Mucosa of rectum (tissue), 2 donors: ENCODE measurements at regions not wholly inside any gene's neighbourhood (a gene's known extent, or its start where the extent isn't known, plus 50 kb on each side); places are given as distances from the start of the nearest gene placed in this dataset.

ENCODE experiments used
- H3K27ac ChIP-seq, 2 donors: one replicate each; pipeline ENCODE4 v1.7.0; 2013; ENCODE audit warnings: inconsistent platforms in 2 of 2, low read depth in 2 of 2, low read length in 2 of 2
- H3K27me3 ChIP-seq, 2 donors: one replicate each; pipeline ENCODE4 v1.7.0; 2013; ENCODE audit warnings: low read length in 2 of 2; ENCODE audit not compliant: control insufficient read depth in 2 of 2, insufficient read depth in 2 of 2
- H3K36me3 ChIP-seq, 2 donors: one replicate each; pipeline ENCODE4 v1.7.0; 2013; ENCODE audit warnings: low read length in 2 of 2; ENCODE audit not compliant: control insufficient read depth in 2 of 2, insufficient read depth in 2 of 2
- H3K4me1 ChIP-seq, 2 donors: one replicate each; pipeline ENCODE4 v1.7.0; 2013; ENCODE audit warnings: low read length in 2 of 2, mild to moderate bottlenecking in 1 of 2; ENCODE audit not compliant: control insufficient read depth in 2 of 2, insufficient read depth in 2 of 2
- H3K4me3 ChIP-seq, 2 donors: one replicate each; pipeline ENCODE4 v1.7.0; 2013; ENCODE audit warnings: low read length in 2 of 2
- H3K9ac ChIP-seq, 2 donors: one replicate each; pipeline ENCODE4 v1.7.0; 2013; ENCODE audit warnings: low read length in 2 of 2, low read depth in 1 of 2, mild to moderate bottlenecking in 1 of 2
- H3K9me3 ChIP-seq, 2 donors: one replicate each; pipeline ENCODE4 v1.7.0; 2013; ENCODE audit warnings: low read length in 2 of 2; ENCODE audit not compliant: control insufficient read depth in 2 of 2
- donor health status: healthy.
- donor health status: Normal muscosa, but diverticular disease.

DNA sequence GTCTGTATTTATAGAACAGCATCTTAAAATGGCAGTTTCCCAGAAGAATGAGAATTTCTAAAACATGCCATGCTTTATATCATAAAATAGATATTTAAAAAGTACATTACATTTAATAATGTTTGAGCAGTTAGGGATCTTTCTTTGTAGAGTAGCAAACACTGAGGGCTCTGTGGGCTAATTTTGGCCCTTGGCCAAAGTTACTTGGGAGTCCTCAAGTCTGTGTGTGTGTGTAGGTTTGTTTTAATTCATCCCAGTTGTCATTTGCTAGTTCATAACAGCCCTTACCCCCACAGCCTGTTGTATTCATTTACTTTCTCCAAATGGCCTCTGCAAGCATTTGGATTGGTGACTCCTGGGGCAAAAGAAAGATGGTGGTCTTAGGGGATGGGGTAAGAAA lies 576.4 kb upstream of the SGCD start:
- Histone ChIP-seq H3K4me3 (no peak overlapping the region), H3K27ac (no peak overlapping the region), H3K27me3 (peaks cover 0 to 2% of the 10 kb centered on the region in 2 donors), H3K4me1 (no peaks in the 10 kb centered on the region), H3K36me3 (no peaks in the 10 kb centered on the region), H3K9me3 (no peaks in the 10 kb centered on the region), H3K9ac (no peak overlapping the region)

DNA sequence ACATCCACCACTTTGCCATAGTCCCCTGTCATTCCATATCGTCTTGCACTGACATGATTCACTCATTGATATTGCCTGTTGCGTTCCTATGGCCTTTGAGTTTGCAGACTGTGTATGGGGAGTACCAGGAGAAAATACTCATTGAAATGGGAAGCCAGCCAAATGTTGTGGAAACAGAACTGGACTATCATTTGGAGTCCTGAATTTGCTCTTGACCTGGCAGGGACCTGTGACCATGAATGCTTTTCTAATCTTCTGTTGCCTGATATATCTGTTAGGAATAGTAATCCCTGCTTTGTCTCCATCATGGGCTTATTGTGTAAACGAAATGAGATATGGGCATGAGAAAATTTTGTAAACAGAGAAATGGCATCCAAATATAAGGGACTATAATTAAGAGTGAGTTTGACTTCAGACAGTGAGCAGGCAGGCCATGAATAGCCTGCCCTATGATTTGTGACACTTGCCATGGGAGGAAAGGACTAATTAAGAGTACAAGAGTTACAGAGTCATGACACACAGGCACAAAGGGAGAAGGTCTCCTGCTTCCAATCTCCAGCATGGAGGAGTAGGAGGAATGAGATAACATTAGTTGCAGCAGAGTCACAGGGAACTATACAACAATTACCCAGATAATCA lies 572.9 kb upstream of the SGCD start:
- H3K9ac ChIP-seq = no peak overlapping the region
- no peaks in the 10 kb centered on the region for H3K36me3 ChIP-seq
- no peaks in the 10 kb centered on the region for H3K27me3 ChIP-seq
- H3K9me3 ChIP-seq = no peaks in the 10 kb centered on the region
- H3K4me1 ChIP-seq = no peaks in the 10 kb centered on the region
- H3K27ac ChIP-seq = no peak overlapping the region
- H3K4me3 ChIP-seq = no peak overlapping the region

- no peak overlapping the region for H3K27ac ChIP-seq
- no peaks in the 10 kb centered on the region for H3K9me3 ChIP-seq
- H3K4me3 ChIP-seq = no peak overlapping the region
- H3K36me3 ChIP-seq = no peaks in the 10 kb centered on the region
- H3K9ac ChIP-seq = no peak overlapping the region
- H3K4me1 ChIP-seq = no peaks in the 10 kb centered on the region
- H3K27me3 ChIP-seq = no peaks in the 10 kb centered on the region
These were observed 567.7 kb upstream of the SGCD start for GRCh38 chr5:155759252-155759651.

DNA sequence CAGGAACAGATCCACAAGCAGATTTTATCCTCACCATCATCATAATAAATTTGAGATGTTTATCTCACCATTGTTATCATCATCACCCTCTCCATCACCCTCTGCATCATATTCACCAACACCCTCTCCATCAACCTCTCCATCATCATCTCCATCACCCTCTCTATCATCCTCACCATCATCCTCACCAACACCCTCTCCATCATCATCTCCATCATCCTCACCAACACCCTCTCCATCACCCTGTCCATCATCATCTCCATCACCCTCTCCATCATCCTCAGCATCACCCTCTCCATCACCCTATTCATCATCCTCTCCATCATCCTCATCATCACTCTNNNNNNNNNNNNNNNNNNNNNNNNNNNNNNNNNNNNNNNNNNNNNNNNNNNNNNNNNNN lies 567.0 kb upstream of the SGCD start:
- H3K9ac ChIP-seq = no peak overlapping the region
- no peaks in the 10 kb centered on the region for H3K27me3 ChIP-seq

DNA sequence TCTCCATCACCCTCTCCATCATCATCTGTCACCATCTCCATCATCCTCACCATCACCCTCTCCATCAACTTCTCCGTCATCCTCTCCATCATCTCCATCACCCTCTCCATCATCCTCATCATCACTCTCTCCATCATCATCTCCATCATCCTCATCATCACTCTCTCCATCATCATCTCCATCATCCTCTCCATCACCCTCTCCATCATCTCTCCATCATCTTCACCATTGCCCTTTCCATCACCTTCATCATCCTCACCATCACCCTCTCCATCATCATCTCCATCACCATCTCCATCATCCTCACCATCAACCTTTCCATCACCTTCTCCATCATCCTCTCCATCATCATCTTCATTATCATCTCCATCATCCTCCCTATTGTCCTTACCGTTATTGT lies 565.5 kb upstream of the SGCD start:
- Histone ChIP-seq H3K27me3 (no peaks in the 10 kb centered on the region), H3K9ac (no peak overlapping the region), H3K9me3 (no peaks in the 10 kb centered on the region), H3K4me3 (no peak overlapping the region), H3K36me3 (no peaks in the 10 kb centered on the region), H3K4me1 (no peaks in the 10 kb centered on the region), H3K27ac (no peak overlapping the region)

More for the DNA sequence above, 567.0 kb upstream of the SGCD start:
- Histone ChIP-seq H3K4me3 (no peak overlapping the region), H3K9me3 (no peaks in the 10 kb centered on the region), H3K27ac (no peak overlapping the region), H3K4me1 (no peaks in the 10 kb centered on the region), H3K36me3 (no peaks in the 10 kb centered on the region)

GRCh38 chr5:155765715-155766114 lies 561.2 kb upstream of the SGCD start:
- Histone ChIP-seq H3K4me3 (no peak overlapping the region), H3K9ac (no peak overlapping the region), H3K27me3 (no peaks in the 10 kb centered on the region), H3K36me3 (no peaks in the 10 kb centered on the region), H3K27ac (no peak overlapping the region), H3K9me3 (no peaks in the 10 kb centered on the region), H3K4me1 (no peaks in the 10 kb centered on the region)

GRCh38 chr5:155767470-155767869 lies 559.5 kb upstream of the SGCD start:
- H3K27ac ChIP-seq = no peak overlapping the region

DNA sequence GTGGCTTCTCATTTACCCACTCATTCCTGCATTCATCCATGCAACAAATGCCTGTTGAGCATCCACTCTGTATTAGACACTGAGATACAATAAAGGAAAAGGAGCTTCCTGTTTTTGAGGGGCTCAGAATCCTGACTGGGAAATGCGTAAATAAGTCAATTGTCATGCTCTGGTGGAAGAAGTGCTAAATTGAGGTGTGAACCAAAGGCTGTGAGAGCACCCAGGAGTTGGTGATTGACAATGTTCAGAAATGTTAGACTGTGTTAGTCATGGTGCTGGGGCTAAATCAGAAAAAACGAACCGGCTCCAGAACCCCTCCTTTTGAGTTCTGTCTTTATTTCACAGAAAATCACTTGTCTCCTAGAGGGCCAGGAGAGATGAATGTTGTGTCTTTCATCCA lies 558.6 kb upstream of the SGCD start:
- H3K27ac ChIP-seq = no peak overlapping the region

More at GRCh38 chr5:155767470-155767869, 559.5 kb upstream of the SGCD start:
- Histone ChIP-seq H3K9me3 (no peaks in the 10 kb centered on the region), H3K27me3 (no peaks in the 10 kb centered on the region), H3K4me1 (no peaks in the 10 kb centered on the region), H3K9ac (no peak overlapping the region), H3K4me3 (no peak overlapping the region), H3K36me3 (no peaks in the 10 kb centered on the region)

DNA sequence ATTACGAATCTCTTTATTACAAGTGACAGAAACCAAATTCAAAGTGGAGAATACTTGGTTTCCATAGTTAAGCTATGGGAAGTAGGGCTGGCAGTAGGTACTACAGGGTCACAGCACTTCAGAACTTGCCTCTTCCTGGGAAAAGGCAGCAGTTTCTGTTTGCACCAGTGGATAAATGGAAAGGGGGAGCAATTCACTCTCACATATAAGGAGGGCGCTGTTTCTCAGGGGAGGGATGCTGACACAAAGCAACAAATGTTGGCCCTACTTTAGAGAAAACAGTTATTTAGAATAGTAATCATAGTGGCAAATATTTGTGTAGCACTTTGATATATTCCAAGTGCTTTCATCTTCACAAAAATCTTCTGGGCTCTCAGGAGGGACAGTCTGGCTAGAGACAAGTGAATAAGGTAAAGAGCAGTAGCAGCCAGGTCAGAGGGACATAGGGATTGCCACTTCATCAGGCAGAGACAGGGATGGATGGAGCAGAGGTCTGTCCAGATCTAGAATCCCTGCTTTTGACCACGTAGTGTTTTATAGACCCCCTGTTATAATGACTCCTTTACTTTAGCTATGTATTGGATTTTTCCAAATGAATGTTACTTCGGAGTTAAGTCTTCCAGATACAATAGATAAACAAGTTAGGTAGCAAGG lies 554.8 kb upstream of the SGCD start:
- H3K4me1 ChIP-seq = no peaks in the 10 kb centered on the region
- no peak overlapping the region for H3K9ac ChIP-seq
- H3K4me3 ChIP-seq = no peak overlapping the region
- H3K9me3 ChIP-seq = no peaks in the 10 kb centered on the region
- H3K27ac ChIP-seq = no peak overlapping the region
- no peaks in the 10 kb centered on the region for H3K36me3 ChIP-seq
- no peaks in the 10 kb centered on the region for H3K27me3 ChIP-seq

More for the DNA sequence above, 558.6 kb upstream of the SGCD start:
- Histone ChIP-seq H3K9me3 (no peaks in the 10 kb centered on the region), H3K4me1 (no peaks in the 10 kb centered on the region), H3K36me3 (no peaks in the 10 kb centered on the region), H3K4me3 (no peak overlapping the region), H3K9ac (no peak overlapping the region), H3K27me3 (no peaks in the 10 kb centered on the region)

GRCh38 chr5:155773680-155774079 lies 553.3 kb upstream of the SGCD start:
- no peak overlapping the region for H3K27ac ChIP-seq
- H3K9me3 ChIP-seq = no peaks in the 10 kb centered on the region
- no peak overlapping the region for H3K9ac ChIP-seq
- H3K4me3 ChIP-seq = no peak overlapping the region
- H3K4me1 ChIP-seq = no peaks in the 10 kb centered on the region
- no peaks in the 10 kb centered on the region for H3K36me3 ChIP-seq
- no peaks in the 10 kb centered on the region for H3K27me3 ChIP-seq
